Activated naive CD4-positive, alpha-beta T cell treated with anti-CD3 and anti-CD28 coated beads, Interleukin-2, amount 50 U/mL, for 16 hours (primary cell): ENCODE measurements at regions not wholly inside any gene's neighbourhood (a gene's known extent, or its start where the extent isn't known, plus 50 kb on each side); places are given as distances from the start of the nearest gene placed in this dataset.
"Not testable (repeated sequence)": the region's sequence is repeated elsewhere in the genome, so short reads cannot be mapped to it uniquely, and the experiment has no call there.

Source experiments
- DNase-seq: peaks from one replicate; pipeline ENCODE4 v3.0.0-alpha.2; 2020

DNA sequence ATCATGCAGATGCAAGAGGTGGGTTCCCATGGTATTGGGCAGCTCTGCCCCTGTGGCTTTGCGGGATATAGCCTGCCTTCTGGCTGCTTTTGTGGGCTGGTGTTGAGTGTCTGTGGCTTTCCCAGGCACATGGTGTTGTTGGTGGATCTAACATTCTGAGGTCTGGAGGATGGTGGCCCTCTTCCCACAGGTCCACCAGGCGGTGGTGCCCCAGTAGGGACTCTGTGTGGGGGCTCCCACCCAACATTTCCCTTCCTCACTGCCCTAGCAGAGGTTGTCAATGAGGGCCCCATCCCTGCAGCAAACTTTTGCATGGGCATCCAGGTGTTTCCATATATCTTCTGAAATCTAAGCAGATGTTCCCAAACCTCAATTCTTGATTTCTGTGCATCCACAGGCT lies 420.5 kb upstream of the TPTE start:
- peak; percentile 0 for DNase-seq

DNA sequence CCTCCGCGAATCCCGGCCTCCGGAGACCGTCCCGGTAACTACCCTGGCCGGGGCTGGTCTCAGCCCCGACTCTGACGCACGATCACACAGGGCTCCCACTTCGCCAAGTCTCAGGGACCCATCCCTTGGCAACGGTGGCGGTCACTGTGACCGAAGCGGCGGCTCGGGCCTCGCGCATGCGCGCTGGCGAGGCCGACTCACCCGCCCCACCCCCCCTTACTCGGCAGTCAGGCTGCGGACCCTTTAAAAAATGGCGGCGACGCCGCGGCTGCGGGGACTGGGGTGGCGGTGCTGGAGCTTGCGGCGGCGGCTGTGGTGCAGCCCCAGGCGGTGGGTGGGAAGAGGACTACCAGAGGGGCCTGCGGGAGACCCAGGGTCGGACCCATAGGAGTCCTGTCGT lies 402.0 kb upstream of the TPTE start:
- DNase-seq = peak; percentile 8

DNA sequence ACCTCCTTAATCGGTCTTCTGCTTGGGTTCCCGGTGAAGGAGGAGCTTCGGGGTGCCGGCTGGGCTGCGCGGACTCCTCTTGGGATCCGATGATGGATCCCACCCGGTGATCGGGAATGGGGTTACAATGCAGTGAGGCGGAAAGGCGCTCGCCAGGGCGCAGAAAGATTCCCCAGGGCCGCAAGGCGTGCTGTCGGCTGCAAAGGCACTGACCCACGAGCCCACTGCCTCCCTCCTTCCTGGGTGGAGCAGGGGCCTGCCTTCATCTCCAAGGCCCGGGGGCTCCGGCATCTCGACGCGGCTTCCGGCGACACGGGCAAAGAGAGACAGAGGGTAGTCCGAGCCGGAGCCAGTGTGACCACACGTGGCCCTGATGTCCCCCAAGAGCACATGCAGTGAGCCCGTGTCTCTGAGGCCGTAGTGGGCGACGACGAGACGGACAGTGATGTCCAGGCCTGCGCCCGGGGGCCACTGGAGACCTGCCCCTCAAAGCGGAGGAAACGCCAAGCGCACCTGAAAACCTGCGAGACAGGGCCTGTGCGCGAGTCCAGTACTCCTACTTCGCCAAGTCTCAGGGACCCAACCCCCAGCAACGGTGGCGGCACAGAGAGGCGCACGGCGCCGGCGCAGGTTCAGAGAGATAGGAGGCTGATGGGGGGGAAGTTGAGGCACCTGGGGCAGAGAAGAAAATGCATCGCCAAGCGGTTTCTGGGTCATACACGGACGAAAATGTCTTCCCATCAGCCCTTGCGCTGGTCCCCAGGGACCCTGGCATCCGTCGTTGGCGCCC lies 401.4 kb upstream of the TPTE start:
- DNase-seq = peak; percentile 12

GRCh38 chr21:10120536-10120934 lies 400.8 kb upstream of the TPTE start:
- peak; percentile 4 for DNase-seq

- DNase-seq = not testable (repeated sequence)
These were observed 400.3 kb upstream of the TPTE start for GRCh38 chr21:10120965-10121550.

GRCh38 chr21:10121816-10122455 lies 399.4 kb upstream of the TPTE start:
- DNase-seq = not testable (repeated sequence)

- DNase-seq = not testable (repeated sequence)
These were observed 398.4 kb upstream of the TPTE start for GRCh38 chr21:10122801-10123507.

- DNase-seq = not testable (repeated sequence)
These were observed 397.9 kb upstream of the TPTE start for GRCh38 chr21:10123508-10123885.

DNA sequence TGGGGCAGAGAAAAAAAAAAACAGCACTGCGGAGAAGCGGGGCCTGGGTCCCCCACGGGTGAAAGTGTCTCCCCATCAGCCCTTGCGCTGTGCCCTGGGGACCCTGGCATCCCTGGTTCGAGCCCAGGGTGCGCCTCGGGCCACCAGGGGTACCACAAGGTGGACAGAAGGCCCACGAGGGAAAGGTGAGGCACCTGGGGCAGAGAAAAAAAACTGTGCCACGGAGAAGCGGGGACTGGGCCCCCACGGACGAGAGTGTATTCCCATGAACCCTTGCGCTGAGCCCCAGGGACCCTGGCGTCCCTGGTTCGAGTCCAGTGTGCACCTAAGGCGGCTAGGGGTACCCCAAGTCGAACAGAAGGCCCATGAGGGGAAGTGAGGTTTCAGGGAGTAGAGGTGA lies 395.8 kb upstream of the TPTE start:
- not testable (repeated sequence) for DNase-seq

- DNase-seq = not testable (repeated sequence)
These were observed 387.3 kb upstream of the TPTE start for GRCh38 chr21:10134119-10134518.

DNA sequence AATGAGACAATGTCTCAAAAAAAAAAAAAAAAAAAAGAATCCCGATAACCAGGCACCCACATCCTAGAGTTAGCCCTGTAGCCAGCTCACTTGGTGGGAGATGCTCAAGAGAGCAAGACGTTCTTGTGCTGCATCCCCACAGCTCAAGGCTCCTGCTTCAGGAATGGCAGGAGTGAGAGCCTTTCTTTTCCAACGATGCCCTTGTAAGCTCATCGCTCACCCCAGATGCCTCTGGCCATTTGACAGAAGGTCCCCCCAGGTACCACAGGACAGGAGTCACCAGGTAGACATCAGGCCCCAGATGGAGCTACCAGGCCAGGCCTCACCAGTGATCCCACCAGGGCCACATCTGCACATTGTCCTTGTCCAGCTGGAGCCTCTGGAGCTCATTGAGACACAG lies 385.5 kb upstream of the TPTE start:
- not testable (repeated sequence) for DNase-seq

DNA sequence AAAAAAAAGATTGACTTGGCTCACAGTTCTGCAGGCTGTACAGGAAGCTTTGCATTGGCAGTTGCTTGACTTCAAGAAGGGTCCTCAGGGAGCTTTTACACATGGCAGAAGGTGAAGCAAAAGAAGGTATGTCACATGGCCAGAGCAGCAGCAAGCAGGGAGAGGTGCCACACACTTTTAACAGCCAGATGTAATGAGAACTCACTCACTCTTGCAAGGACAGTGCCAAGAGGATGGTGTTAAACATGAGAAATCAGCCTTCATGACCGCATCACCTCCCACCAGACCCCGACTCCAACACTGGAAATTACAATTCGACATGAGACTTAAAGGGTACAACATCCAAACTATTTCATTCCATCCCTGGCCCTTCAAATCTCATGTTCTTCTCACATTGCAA lies 367.2 kb upstream of the TPTE start:
- not testable (repeated sequence) for DNase-seq
